ENCODE measurements at regions not wholly inside any gene's neighbourhood (a gene's known extent, or its start where the extent isn't known, plus 50 kb on each side); places are given as distances from the start of the nearest gene placed in this dataset.

DNA sequence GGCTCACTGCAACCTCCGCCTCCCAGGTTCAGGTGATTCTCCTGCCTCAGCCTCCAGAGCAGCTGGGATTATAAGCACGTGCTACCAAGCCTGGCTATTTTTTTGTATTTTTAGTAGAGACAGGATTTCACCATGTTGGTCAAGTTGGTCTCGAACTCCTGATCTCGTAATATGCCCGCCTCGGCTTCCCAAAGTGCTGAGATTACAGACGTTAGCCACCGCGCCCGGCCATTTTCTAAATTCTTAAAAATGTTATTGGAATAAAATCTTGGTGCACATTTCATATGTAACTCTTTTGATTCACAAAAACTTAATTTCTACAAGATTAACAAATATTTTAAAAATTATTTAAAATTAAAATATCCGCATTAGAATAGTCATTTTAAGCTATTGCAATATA, 1480.3 kb upstream of the SPRY2 start:
- no peak for DNase-seq (ENCODE audit: low read depth, low spot score)

DNA sequence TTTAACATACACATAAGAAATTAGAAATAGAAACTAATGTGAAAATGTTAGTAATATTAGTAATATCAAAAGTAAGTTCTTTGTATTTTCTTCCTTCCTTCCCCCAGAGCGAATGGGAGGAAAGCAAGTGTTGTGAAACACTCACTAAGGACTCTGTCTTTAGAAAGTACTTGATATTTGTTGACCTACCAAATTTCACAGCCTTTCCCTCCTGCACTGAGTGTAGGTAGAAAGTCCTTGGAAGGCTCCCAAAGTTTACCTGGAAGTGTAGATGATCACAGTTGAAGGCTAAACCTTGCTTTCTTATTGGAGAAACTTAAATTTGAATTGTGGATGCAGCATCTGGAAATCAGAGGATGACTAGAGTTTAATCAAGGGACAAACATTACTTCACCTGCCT, 1459.5 kb upstream of the SPRY2 start:
- no peak for DNase-seq (ENCODE audit: low read depth, low spot score)

DNA sequence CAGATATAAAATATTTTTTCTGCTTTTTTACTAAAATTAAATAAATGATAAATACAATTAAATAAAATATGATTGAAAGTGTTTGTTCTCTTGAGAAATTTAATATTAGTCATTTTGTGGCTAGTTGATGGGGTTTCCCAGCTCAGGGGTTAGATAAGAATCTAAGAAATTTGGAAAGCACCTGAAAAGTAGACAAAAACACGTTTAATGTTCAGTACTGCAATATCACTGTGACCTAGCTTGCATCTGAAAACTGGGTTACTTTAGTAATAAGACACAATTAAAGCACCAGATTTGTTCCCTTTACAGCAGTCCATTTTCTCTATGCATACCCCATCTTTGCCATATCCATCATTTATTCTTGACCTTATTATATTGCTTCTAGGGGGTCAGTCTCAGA, 1454.8 kb upstream of the SPRY2 start:
- DNase-seq (ENCODE audit: low read depth, low spot score), result no peak

- DNase-seq (ENCODE audit: low read depth, low spot score), result no peak
Observed at GRCh38 chr13:81791641-81792040, 1450.7 kb upstream of the SPRY2 start.

DNA sequence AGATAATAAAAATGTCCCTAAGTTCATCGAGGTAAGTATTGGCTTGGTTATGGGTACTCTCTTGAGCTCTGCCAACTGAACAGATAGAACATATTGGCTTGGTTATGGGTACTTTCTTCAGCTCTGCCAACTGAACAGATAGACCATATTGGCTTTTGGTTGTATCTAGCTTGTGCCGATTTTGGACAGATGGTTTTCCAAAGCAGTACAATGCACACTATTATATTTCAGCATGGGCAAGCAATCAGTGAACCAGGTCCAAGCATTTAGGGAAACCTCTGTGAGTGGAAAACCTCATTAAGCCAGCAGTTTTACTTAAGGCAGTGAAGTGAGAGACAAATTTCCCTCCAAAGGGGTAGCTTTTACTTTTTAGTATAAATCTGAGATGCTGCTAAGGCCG, 1440.5 kb upstream of the SPRY2 start:
- DNase-seq (ENCODE audit: low read depth, low spot score), result no peak

DNA sequence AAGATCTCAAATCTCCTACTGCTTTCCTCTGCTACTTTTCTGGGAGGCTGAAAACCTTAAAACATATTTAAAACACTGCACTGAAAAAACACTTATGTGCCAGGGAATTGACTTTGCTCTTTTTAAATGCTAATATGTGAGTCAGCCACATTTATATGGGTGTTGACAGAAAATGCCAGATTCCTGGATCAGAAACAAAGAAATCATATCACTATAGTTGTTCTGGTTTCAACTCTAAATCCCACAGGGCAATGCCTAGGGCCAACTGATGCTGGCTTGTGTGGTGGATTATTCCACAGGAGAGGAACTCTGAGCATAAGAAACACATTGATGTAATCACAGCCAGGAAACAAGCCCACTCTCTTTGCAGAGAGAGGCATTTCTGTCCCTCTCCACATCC, 1439.0 kb upstream of the SPRY2 start:
- DNase-seq (ENCODE audit: low read depth, low spot score), result no peak

GRCh38 chr13:81778350-81778749, 1437.4 kb upstream of the SPRY2 start:
- no peak for DNase-seq (ENCODE audit: low read depth, low spot score)

DNA sequence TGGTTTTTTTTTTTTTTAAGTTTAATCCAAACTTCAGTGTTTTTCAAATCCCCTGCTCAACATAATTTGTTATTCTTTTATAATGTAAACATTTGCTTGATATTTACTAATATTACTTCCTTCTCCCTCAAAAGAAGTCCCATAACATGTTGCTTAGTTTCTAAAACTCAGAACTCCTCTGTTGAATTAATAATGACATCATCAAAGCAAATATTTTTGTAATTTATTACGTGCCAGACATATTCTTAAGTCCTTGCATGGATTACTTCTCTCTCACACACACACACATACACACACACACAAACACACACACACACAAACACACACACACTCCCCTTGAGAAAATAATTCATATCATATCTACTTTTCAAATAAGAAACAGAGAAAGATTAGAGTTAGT, 1432.3 kb upstream of the SPRY2 start:
- DNase-seq (ENCODE audit: low read depth, low spot score), result no peak

GRCh38 chr13:81771951-81772350, 1431.0 kb upstream of the SPRY2 start:
- no peak for DNase-seq (ENCODE audit: low read depth, low spot score)

- DNase-seq (ENCODE audit: low read depth, low spot score), result no peak
Observed at GRCh38 chr13:81770868-81771505, 1430.1 kb upstream of the SPRY2 start.

- no peak for DNase-seq (ENCODE audit: low read depth, low spot score)
Observed at GRCh38 chr13:81762449-81762848, 1421.5 kb upstream of the SPRY2 start.

DNA sequence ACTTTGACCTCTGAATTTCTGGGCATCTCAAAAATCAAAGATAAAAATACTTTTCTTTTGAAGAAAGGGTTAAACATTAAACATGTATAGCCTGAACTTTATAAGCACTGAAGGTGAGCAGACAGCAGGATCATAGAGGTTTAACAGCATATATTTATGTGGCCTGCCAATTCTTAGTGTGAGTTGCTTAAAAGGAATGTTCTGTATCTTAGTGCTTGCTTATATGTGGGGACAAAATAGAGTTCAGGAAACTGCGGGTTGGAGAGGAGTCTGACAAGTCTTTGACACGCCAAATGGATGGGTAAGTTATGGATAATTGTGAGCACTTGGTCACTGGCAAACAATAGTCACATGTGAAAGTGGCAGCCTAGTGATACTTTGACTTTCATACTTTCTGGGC, 1419.4 kb upstream of the SPRY2 start:
- DNase-seq (ENCODE audit: low read depth, low spot score), result no peak

- DNase-seq (ENCODE audit: low read depth, low spot score), result no peak
Observed at GRCh38 chr13:81757348-81757970, 1416.5 kb upstream of the SPRY2 start.

- DNase-seq (ENCODE audit: low read depth, low spot score), result no peak
Observed at GRCh38 chr13:81745391-81745790, 1404.5 kb upstream of the SPRY2 start.

GRCh38 chr13:81738364-81738763, 1397.4 kb upstream of the SPRY2 start:
- DNase-seq (ENCODE audit: low read depth, low spot score), result no peak

DNA sequence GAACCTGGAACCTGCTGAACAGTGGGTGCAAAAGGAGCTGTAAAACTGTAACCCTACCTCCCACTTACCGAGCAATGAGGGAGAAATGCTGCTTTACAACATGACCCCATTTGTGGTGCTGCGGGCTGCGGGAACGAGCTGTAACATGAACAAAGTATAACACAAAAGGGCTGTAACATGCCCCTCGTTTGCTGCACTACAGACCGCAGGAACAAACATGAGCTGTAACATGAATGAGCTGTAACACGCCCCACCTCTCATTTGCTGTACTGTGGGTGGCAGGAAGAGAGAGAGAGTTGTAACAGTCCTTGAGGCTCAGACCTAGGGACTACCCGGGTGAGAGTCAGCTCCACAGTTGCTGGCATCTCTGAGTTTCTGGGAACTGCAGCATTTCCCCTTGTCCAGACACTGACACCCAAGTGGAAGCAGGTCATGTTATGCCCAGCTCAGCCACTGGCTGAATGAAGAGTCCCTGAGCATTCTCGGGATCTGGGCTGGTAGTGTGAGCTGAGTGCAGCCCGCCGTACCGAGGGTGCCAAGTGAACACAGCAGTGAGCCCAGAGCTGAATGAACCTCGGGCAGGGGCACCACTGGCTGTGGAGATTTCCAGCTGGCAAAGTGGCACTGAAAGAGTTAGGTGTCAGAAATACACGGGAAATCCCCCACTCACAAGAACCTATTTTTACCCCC, 1385.3 kb upstream of the SPRY2 start:
- DNase-seq (ENCODE audit: low read depth, low spot score), result no peak

GRCh38 chr13:81722456-81722855, 1381.5 kb upstream of the SPRY2 start:
- DNase-seq (ENCODE audit: low read depth, low spot score), result no peak

GRCh38 chr13:81721400-81721799, 1380.5 kb upstream of the SPRY2 start:
- no peak for DNase-seq (ENCODE audit: low read depth, low spot score)

DNA sequence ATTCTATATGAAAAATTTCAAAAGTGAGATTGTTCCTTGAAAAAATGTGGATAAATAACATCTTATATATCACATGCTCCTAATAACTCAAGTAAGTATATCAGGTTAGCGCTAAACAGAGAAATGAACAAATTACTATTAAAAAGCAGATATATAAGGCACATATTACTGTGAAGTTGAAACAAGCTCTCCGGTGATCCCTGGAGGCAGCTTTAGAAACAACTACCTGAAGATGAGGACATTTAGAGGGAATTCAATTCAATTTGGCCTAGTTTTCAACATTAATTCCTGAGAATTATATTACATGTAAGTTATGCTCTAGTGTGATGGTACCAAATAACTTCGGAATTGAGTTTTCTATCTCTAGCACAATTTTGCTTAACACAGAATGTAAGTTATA, 1373.6 kb upstream of the SPRY2 start:
- DNase-seq (ENCODE audit: low read depth, low spot score), result no peak

GRCh38 chr13:81713201-81713600, 1372.3 kb upstream of the SPRY2 start:
- DNase-seq (ENCODE audit: low read depth, low spot score), result no peak

GRCh38 chr13:81697826-81698225, 1356.9 kb upstream of the SPRY2 start:
- DNase-seq (ENCODE audit: low read depth, low spot score), result no peak

DNA sequence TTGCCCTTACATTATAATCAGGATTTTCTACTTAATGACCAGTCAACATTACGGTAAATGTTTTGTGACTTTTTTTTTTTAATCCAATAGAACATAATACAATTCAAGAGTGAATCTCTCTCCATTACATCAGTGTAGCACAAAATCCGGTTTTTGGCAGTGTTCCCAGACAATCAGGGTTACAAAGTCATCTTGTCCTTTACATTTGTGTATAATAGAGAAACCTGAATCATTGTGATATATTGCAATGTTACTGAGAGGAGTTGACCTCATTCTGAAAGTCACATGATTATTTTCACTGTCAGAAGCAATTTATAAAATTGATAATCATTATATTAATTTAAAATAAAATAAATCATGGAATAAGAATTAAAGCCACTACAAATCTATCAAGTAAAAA, 1346.0 kb upstream of the SPRY2 start:
- DNase-seq (ENCODE audit: low read depth, low spot score), result no peak

- no peak for DNase-seq (ENCODE audit: low read depth, low spot score)
Observed at GRCh38 chr13:81683521-81683920, 1342.6 kb upstream of the SPRY2 start.

Measured in iPS DF 19.7 (cell line).